ENCODE measurements at regions not wholly inside any gene's neighbourhood (a gene's known extent, or its start where the extent isn't known, plus 50 kb on each side); places are given as distances from the start of the nearest gene placed in this dataset.
"Not testable (repeated sequence)": the region's sequence is repeated elsewhere in the genome, so short reads cannot be mapped to it uniquely, and the experiment has no call there.

DNA sequence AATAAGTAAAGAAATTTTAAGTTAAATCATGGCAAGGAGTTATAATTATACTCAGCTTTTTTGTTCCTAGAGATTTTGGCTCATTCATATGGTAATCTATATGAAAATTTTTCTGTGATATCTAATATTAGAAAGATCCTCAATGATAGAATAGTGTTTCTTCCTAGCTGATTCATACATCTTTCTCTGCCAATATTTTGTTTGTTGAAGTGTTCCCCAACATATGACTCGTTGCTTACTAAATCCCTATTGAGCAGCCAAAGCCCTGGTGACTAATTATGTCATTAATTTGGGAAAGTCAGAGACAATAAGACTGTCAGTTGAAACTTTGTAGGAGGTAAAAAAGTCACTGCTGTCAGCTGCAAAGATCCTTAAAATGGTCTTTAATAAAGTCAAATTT is 1348.5 kb upstream of the CDH18 start:
- H2AFZ ChIP-seq (ENCODE audit: low read length); H3K27ac ChIP-seq (ENCODE audit: insufficient read depth, low read length); H3K79me2 ChIP-seq (ENCODE audit: control insufficient read depth, insufficient read depth, low read length); H3K4me1 ChIP-seq (ENCODE audit: control insufficient read depth, extremely low read depth, insufficient read depth, low read length); H4K20me1 ChIP-seq (ENCODE audit: control insufficient read depth, extremely low read depth, insufficient read depth, low read length); H3K36me3 ChIP-seq (ENCODE audit: control insufficient read depth, insufficient read depth, low read length); H3K9me3 ChIP-seq (ENCODE audit: control insufficient read depth, insufficient read depth, low read depth, low read length); H3K4me2 ChIP-seq (ENCODE audit: extremely low read depth, insufficient read depth, low read length); H3K9ac ChIP-seq (ENCODE audit: insufficient read depth, low read length); H3K4me3 ChIP-seq (replicated peaks in 1 of 4; ENCODE audit: control extremely low read depth in 1 of 4, insufficient read depth in 1 of 4, low read depth in 3 of 4, low read length in 4 of 4); H3K27me3 ChIP-seq (ENCODE audit: control insufficient read depth, insufficient read depth, low read length): not testable (repeated sequence)
- DNase-seq (ENCODE audit: low read depth in 2 of 2) = peak; percentile 32 to 51

DNA sequence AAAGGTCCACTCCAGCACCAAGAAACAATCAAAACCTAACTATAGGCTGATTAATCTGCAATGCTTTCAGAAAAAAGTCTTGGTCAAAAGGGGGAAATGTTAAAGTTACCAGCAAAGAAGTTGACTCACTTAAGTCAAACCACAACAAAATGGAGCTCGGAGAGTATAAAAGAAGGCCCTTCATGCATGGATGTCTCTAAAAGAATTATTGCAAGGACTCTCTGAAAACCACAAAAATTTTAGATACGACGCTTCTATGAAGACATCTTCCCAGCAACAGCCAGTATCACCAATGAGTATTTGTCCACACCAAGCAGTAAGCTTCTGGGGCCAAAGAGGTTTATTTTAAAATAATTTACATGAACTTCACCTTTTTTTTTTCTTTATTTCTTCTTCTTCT is 1327.4 kb upstream of the CDH18 start:
- H3K36me3 ChIP-seq (ENCODE audit: control insufficient read depth, insufficient read depth, low read length); H3K27me3 ChIP-seq (ENCODE audit: control insufficient read depth, insufficient read depth, low read length); H3K27ac ChIP-seq (ENCODE audit: insufficient read depth, low read length); H3K9me3 ChIP-seq (ENCODE audit: control insufficient read depth, insufficient read depth, low read depth, low read length); H4K20me1 ChIP-seq (ENCODE audit: control insufficient read depth, extremely low read depth, insufficient read depth, low read length); H2AFZ ChIP-seq (ENCODE audit: low read length); H3K4me1 ChIP-seq (ENCODE audit: control insufficient read depth, extremely low read depth, insufficient read depth, low read length); H3K4me2 ChIP-seq (ENCODE audit: extremely low read depth, insufficient read depth, low read length); H3K9ac ChIP-seq (ENCODE audit: insufficient read depth, low read length); H3K4me3 ChIP-seq (replicated peaks in 1 of 4; ENCODE audit: control extremely low read depth in 1 of 4, insufficient read depth in 1 of 4, low read depth in 3 of 4, low read length in 4 of 4); H3K79me2 ChIP-seq (ENCODE audit: control insufficient read depth, insufficient read depth, low read length): not testable (repeated sequence)
- DNase-seq (ENCODE audit: low read depth in 2 of 2) = peak in 1 of 2 donors; percentile 80

DNA sequence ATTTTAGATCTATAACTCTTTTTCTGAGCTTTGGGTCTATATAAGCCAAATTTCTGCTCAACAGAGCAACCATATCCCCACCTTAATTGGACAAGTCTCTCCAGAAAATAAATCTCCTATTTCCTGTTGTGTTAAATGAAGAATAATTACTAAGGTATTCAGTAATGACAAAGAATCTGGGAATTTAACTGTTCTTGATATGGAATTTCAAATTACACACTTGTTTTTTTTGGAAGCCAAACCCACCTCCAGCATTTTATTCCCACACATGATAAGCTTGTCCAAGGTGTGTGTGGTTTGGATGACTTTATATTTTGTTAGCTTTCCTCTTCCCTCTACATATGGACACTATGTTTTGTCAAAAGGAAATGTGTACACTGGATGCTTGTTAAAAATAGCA is 1313.2 kb upstream of the CDH18 start:
- H3K9me3 ChIP-seq (ENCODE audit: control insufficient read depth, insufficient read depth, low read depth, low read length) = not testable (repeated sequence)

DNA sequence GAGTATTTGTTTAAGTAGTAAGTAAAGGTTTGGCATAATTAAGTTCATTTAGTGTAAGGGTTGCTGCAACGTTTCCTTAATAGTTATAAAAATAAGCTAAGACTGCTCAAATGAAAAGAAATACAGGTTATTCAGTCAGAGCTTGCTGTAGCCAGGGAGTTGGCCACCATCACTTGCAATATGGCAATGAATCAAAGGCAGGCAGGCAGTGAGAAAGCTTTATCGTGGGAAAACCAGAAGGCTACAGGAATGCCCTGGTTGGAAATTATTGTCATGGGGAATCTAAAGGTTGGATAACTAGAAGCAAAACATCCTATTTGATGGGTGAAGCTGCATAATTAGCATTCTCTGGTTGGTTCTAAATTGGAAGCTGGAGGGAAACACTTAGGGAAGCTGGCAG is 1286.4 kb upstream of the CDH18 start:
- H3K79me2 ChIP-seq (ENCODE audit: control insufficient read depth, insufficient read depth, low read length); H3K36me3 ChIP-seq (ENCODE audit: control insufficient read depth, insufficient read depth, low read length); H3K4me2 ChIP-seq (ENCODE audit: extremely low read depth, insufficient read depth, low read length); H3K4me1 ChIP-seq (ENCODE audit: control insufficient read depth, extremely low read depth, insufficient read depth, low read length); H4K20me1 ChIP-seq (ENCODE audit: control insufficient read depth, extremely low read depth, insufficient read depth, low read length); H3K4me3 ChIP-seq (replicated peaks in 1 of 4; ENCODE audit: control extremely low read depth in 1 of 4, insufficient read depth in 1 of 4, low read depth in 3 of 4, low read length in 4 of 4); H3K27me3 ChIP-seq (ENCODE audit: control insufficient read depth, insufficient read depth, low read length); H3K9ac ChIP-seq (ENCODE audit: insufficient read depth, low read length); H2AFZ ChIP-seq (ENCODE audit: low read length); H3K27ac ChIP-seq (ENCODE audit: insufficient read depth, low read length); DNase-seq (ENCODE audit: low read depth in 2 of 2); H3K9me3 ChIP-seq (ENCODE audit: control insufficient read depth, insufficient read depth, low read depth, low read length): not testable (repeated sequence)

More for the DNA sequence above, 1313.2 kb upstream of the CDH18 start:
- not testable (repeated sequence) for H3K4me1 ChIP-seq (ENCODE audit: control insufficient read depth, extremely low read depth, insufficient read depth, low read length); H4K20me1 ChIP-seq (ENCODE audit: control insufficient read depth, extremely low read depth, insufficient read depth, low read length); H3K27me3 ChIP-seq (ENCODE audit: control insufficient read depth, insufficient read depth, low read length); H3K27ac ChIP-seq (ENCODE audit: insufficient read depth, low read length); H3K9ac ChIP-seq (ENCODE audit: insufficient read depth, low read length); H3K79me2 ChIP-seq (ENCODE audit: control insufficient read depth, insufficient read depth, low read length); H3K4me3 ChIP-seq (replicated peaks in 1 of 4; ENCODE audit: control extremely low read depth in 1 of 4, insufficient read depth in 1 of 4, low read depth in 3 of 4, low read length in 4 of 4); H3K4me2 ChIP-seq (ENCODE audit: extremely low read depth, insufficient read depth, low read length); H3K36me3 ChIP-seq (ENCODE audit: control insufficient read depth, insufficient read depth, low read length); H2AFZ ChIP-seq (ENCODE audit: low read length)
- peak in 1 of 2 donors; percentile 67 for DNase-seq (ENCODE audit: low read depth in 2 of 2)

DNA sequence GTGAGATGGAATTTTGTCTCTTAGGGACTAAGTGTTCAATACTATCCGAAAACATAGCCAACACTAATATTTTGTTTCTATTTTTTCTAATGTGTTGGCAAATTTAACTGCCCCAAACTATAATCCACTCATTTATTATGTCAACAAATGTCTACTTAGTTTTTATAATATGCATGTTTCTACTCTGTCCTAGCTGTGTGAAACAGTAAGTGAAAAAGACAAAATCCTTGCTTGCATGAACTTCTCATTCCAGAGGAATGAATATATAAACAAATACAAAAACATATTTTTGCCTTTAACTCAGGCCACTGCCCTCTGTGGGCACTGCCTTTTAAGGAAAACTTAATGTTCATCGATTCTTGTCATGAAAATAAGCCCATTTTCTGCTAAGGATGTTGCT is 1275.4 kb upstream of the CDH18 start:
- H3K4me1 ChIP-seq (ENCODE audit: control insufficient read depth, extremely low read depth, insufficient read depth, low read length) = no peaks in the 10 kb centered on the region
- H3K9ac ChIP-seq (ENCODE audit: insufficient read depth, low read length) = no peak overlapping the region
- H3K36me3 ChIP-seq (ENCODE audit: control insufficient read depth, insufficient read depth, low read length) = no peaks in the 10 kb centered on the region
- DNase-seq (ENCODE audit: low read depth in 2 of 2) = peak; percentile 45 to 89
- no peak overlapping the region for H3K4me3 ChIP-seq (replicated peaks in 1 of 4; ENCODE audit: control extremely low read depth in 1 of 4, insufficient read depth in 1 of 4, low read depth in 3 of 4, low read length in 4 of 4)
- TF ChIP-seq EZH2 (IDR thresholded peaks at IDR 0.05; ENCODE audit: low read length, missing control alignments) = no peak
- TF ChIP-seq, protein P1, sequence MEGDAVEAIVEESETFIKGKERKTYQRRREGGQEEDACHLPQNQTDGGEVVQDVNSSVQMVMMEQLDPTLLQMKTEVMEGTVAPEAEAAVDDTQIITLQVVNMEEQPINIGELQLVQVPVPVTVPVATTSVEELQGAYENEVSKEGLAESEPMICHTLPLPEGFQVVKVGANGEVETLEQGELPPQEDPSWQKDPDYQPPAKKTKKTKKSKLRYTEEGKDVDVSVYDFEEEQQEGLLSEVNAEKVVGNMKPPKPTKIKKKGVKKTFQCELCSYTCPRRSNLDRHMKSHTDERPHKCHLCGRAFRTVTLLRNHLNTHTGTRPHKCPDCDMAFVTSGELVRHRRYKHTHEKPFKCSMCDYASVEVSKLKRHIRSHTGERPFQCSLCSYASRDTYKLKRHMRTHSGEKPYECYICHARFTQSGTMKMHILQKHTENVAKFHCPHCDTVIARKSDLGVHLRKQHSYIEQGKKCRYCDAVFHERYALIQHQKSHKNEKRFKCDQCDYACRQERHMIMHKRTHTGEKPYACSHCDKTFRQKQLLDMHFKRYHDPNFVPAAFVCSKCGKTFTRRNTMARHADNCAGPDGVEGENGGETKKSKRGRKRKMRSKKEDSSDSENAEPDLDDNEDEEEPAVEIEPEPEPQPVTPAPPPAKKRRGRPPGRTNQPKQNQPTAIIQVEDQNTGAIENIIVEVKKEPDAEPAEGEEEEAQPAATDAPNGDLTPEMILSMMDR (conservative IDR thresholded peaks at IDR 0.05 in 1 of 2, IDR thresholded peaks at IDR 0.05 in 1 of 2; ENCODE audit: low read depth in 1 of 2, low read length in 2 of 2) = peak in 1 of 2 donors; percentile 14
- no peaks in the 10 kb centered on the region for H3K27me3 ChIP-seq (ENCODE audit: control insufficient read depth, insufficient read depth, low read length)
- H3K79me2 ChIP-seq (ENCODE audit: control insufficient read depth, insufficient read depth, low read length) = no peaks in the 10 kb centered on the region
- no peak overlapping the region for H3K4me2 ChIP-seq (ENCODE audit: extremely low read depth, insufficient read depth, low read length)
- H2AFZ ChIP-seq (ENCODE audit: low read length) = no peak overlapping the region
- H3K9me3 ChIP-seq (ENCODE audit: control insufficient read depth, insufficient read depth, low read depth, low read length) = no peaks in the 10 kb centered on the region
- no peak overlapping the region for H3K27ac ChIP-seq (ENCODE audit: insufficient read depth, low read length)
- H4K20me1 ChIP-seq (ENCODE audit: control insufficient read depth, extremely low read depth, insufficient read depth, low read length) = no peaks in the 10 kb centered on the region

All from fibroblast of lung (primary cell).